NT2/D1 (cell line): ENCODE measurements at regions not wholly inside any gene's neighbourhood (a gene's known extent, or its start where the extent isn't known, plus 50 kb on each side); places are given as distances from the start of the nearest gene placed in this dataset.

Source experiments
- DNase-seq: peaks from one replicate; pipeline ENCODE4 v3.0.0-alpha.2; 2011; ENCODE audit warnings: low read depth, low spot score
- H3K27me3 ChIP-seq: 2 replicates; pipeline ENCODE4 v1.6.0; 2011; ENCODE audit warnings: mild to moderate bottlenecking; ENCODE audit not compliant: insufficient read length, insufficient read depth
- H3K36me3 ChIP-seq: 2 replicates; pipeline ENCODE4 v1.6.1; 2011; ENCODE audit warnings: mild to moderate bottlenecking, low read length, mixed read lengths; ENCODE audit not compliant: insufficient read depth, insufficient read length
- H3K4me1 ChIP-seq: 2 replicates; pipeline ENCODE4 v1.5.1; 2011; ENCODE audit not compliant: insufficient read depth, insufficient read length
- H3K4me3 ChIP-seq: 2 replicates; pipeline ENCODE4 v1.5.1; 2011; ENCODE audit warnings: low read depth; ENCODE audit not compliant: insufficient read length
- H3K9ac ChIP-seq: 2 replicates; pipeline ENCODE4 v1.6.0; 2011; ENCODE audit warnings: low read depth; ENCODE audit not compliant: insufficient read length
- H3K9me3 ChIP-seq: 2 replicates; pipeline ENCODE4 v1.5.1; 2011; ENCODE audit warnings: mild to moderate bottlenecking, low read length; ENCODE audit not compliant: insufficient read depth
- SUZ12 ChIP-seq: IDR thresholded peaks from 2 replicates; pipeline ENCODE4 v1.6.1; 2011; ENCODE audit not compliant: insufficient read length, insufficient read depth; ENCODE audit errors: extremely low read depth
- YY1 ChIP-seq: IDR thresholded peaks from 2 replicates; pipeline ENCODE4 v1.6.1; 2011; ENCODE audit not compliant: insufficient read length, insufficient read depth
- ZNF274 ChIP-seq: IDR thresholded peaks from 2 replicates; pipeline ENCODE4 v1.6.1; 2011; ENCODE audit warnings: mild to moderate bottlenecking, low read depth, low read length

GRCh38 chr5:29779141-29779540 is 1414.3 kb upstream of the CDH6 start:
- Histone ChIP-seq H3K9me3 (no peaks in the 10 kb centered on the region), H3K4me3 (no peak overlapping the region), H3K27me3 (no peaks in the 10 kb centered on the region), H3K4me1 (no peaks in the 10 kb centered on the region), H3K36me3 (no peaks in the 10 kb centered on the region), H3K9ac (no peak overlapping the region)
- TF ChIP-seq YY1, result no peak
- TF ChIP-seq ZNF274, result no peak
- TF ChIP-seq SUZ12, result no peak
- DNase-seq, result no peak

- Histone ChIP-seq H3K4me1 (no peaks in the 10 kb centered on the region), H3K36me3 (no peaks in the 10 kb centered on the region), H3K4me3 (no peak overlapping the region), H3K27me3 (no peaks in the 10 kb centered on the region), H3K9me3 (no peaks in the 10 kb centered on the region), H3K9ac (no peak overlapping the region)
- no peak for DNase-seq
- TF ChIP-seq SUZ12 (no peak), ZNF274 (no peak), YY1 (no peak)
Observed at GRCh38 chr5:29777373-29777772, 1416.1 kb upstream of the CDH6 start.

- H3K4me3 ChIP-seq, result no peak overlapping the region
- H3K9me3 ChIP-seq, result no peaks in the 10 kb centered on the region
- H3K36me3 ChIP-seq, result no peaks in the 10 kb centered on the region
- DNase-seq, result no peak
- no peak overlapping the region for H3K9ac ChIP-seq
- H3K4me1 ChIP-seq, result no peaks in the 10 kb centered on the region
- no peaks in the 10 kb centered on the region for H3K27me3 ChIP-seq
- TF ChIP-seq SUZ12, result no peak
- no peak for TF ChIP-seq ZNF274
- no peak for TF ChIP-seq YY1
Observed at GRCh38 chr5:29770936-29771335, 1422.5 kb upstream of the CDH6 start.

GRCh38 chr5:29769474-29769873 is 1424.0 kb upstream of the CDH6 start:
- no peak overlapping the region for H3K9ac ChIP-seq
- no peaks in the 10 kb centered on the region for H3K36me3 ChIP-seq
- H3K27me3 ChIP-seq, result no peaks in the 10 kb centered on the region
- TF ChIP-seq ZNF274 (no peak), SUZ12 (no peak), YY1 (no peak)
- H3K4me3 ChIP-seq, result no peak overlapping the region
- H3K4me1 ChIP-seq, result no peaks in the 10 kb centered on the region
- no peak for DNase-seq
- no peaks in the 10 kb centered on the region for H3K9me3 ChIP-seq

- H3K36me3 ChIP-seq, result no peaks in the 10 kb centered on the region
- H3K4me1 ChIP-seq, result no peaks in the 10 kb centered on the region
- no peak overlapping the region for H3K4me3 ChIP-seq
- no peaks in the 10 kb centered on the region for H3K27me3 ChIP-seq
- H3K9ac ChIP-seq, result no peak overlapping the region
- no peak for TF ChIP-seq YY1
- no peak for TF ChIP-seq ZNF274
- DNase-seq, result no peak
- H3K9me3 ChIP-seq, result no peaks in the 10 kb centered on the region
Observed at GRCh38 chr5:29758986-29759421, 1434.5 kb upstream of the CDH6 start.

GRCh38 chr5:29750453-29750852 is 1443.0 kb upstream of the CDH6 start:
- no peaks in the 10 kb centered on the region for H3K4me1 ChIP-seq
- TF ChIP-seq SUZ12 (no peak), YY1 (no peak), ZNF274 (no peak)
- H3K27me3 ChIP-seq, result no peaks in the 10 kb centered on the region
- no peak for DNase-seq
- no peaks in the 10 kb centered on the region for H3K36me3 ChIP-seq
- H3K4me3 ChIP-seq, result no peak overlapping the region
- H3K9me3 ChIP-seq, result no peaks in the 10 kb centered on the region
- H3K9ac ChIP-seq, result no peak overlapping the region

GRCh38 chr5:29744618-29745017 is 1448.9 kb upstream of the CDH6 start:
- Histone ChIP-seq H3K4me3 (no peak overlapping the region), H3K9ac (no peak overlapping the region), H3K9me3 (no peaks in the 10 kb centered on the region), H3K4me1 (no peaks in the 10 kb centered on the region), H3K36me3 (no peaks in the 10 kb centered on the region), H3K27me3 (no peaks in the 10 kb centered on the region)
- DNase-seq, result no peak
- TF ChIP-seq SUZ12 (no peak), ZNF274 (no peak), YY1 (no peak)

GRCh38 chr5:29720954-29721353 is 1472.5 kb upstream of the CDH6 start:
- no peaks in the 10 kb centered on the region for H3K4me1 ChIP-seq
- no peak overlapping the region for H3K4me3 ChIP-seq
- TF ChIP-seq YY1, result no peak
- TF ChIP-seq ZNF274, result no peak
- TF ChIP-seq SUZ12, result no peak
- DNase-seq, result no peak
- no peaks in the 10 kb centered on the region for H3K36me3 ChIP-seq
- H3K9ac ChIP-seq, result no peak overlapping the region
- no peaks in the 10 kb centered on the region for H3K27me3 ChIP-seq
- no peaks in the 10 kb centered on the region for H3K9me3 ChIP-seq
